ENCODE measurements at regions not wholly inside any gene's neighbourhood (a gene's known extent, or its start where the extent isn't known, plus 50 kb on each side); places are given as distances from the start of the nearest gene placed in this dataset.

DNA sequence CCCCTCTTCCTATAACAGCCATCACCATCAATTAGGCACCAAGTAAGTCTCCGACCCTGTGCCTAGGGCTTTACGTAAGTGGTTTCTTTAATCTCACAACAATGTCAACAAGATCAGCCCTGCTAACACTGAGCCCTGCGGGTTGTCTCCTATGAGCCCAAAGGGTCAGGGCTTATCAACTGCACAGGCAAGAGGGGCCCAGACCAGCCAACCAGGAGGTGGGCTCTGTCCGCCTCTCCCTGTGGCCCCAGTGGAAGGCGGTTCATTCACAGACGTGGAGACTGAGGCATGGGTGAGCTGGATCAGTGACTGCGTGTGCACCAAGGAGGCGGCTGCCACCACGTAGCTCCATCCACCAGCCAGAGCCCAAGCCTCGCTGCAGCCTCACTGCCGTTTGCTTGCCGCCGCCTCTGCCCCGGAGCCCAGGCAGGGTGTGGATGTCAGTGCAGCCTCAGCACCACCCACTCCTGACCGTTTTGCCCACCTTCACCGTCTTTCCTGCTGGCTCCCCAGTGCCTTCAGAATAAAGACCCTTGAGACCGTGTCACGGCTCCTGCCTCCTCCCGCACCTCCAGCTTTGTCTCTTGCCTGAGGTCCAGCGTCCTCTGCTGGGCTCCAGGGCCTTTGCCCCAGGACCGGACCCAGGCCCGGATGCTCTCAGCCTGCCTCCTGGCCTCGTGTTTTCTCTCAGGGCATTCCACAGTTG, 78.7 kb downstream of the DLL1 start:
- H3K18ac ChIP-seq (ENCODE audit: extremely low read depth, low read length): no peak overlapping the region
- no peaks in the 10 kb centered on the region; a peak in 1 of 4 replicates for H3K9me3 ChIP-seq (ENCODE audit: insufficient read depth in 2 of 2, low read depth in 1 of 2, low read length in 1 of 2)
- no peak overlapping the region for H3K27ac ChIP-seq (ENCODE audit: low read depth, low read length)
- H2AFZ ChIP-seq (ENCODE audit: low read length): no peak overlapping the region
- CTCF ChIA-PET (ENCODE audit: partially characterized antibody): interaction anchor here (1.2 kb wide), 1 partner anchor 24 kb away, joined by 3 read pairs; no protein-coding TSS in a partner anchor
- H3K4me3 ChIP-seq (ENCODE audit: extremely low read depth in 1 of 4, insufficient read depth in 2 of 4, low read depth in 3 of 4, low read length in 4 of 4): no peak overlapping the region
- no peaks in the 10 kb centered on the region for H4K20me1 ChIP-seq (replicated peaks in 1 of 2; ENCODE audit: control insufficient read depth in 1 of 2, insufficient read depth in 2 of 2, low read length in 2 of 2)
- H3K56ac ChIP-seq (replicated peaks; ENCODE audit: insufficient read length, low read depth, low read length): no peak overlapping the region
- POLR2A ChIA-PET (ENCODE audit: partially characterized antibody): no interaction called here
- H3K4me1 ChIP-seq (replicated peaks in 1 of 4; ENCODE audit: control insufficient read depth in 3 of 4, insufficient read depth in 4 of 4, low read length in 3 of 4): no peaks in the 10 kb centered on the region
- H3K79me2 ChIP-seq (ENCODE audit: control insufficient read depth in 1 of 2, insufficient read depth in 2 of 2, low read length in 2 of 2): no peaks in the 10 kb centered on the region
- no peak overlapping the region for H2BK15ac ChIP-seq (ENCODE audit: low read length)
- WGBS, 2 experiments (ENCODE audit: extremely low coverage in 1 of 2, insufficient coverage in 1 of 2, insufficient read length in 1 of 2, insufficient replicate concordance in 2 of 2, low coverage in 1 of 2, low lambda C conversion rate in 2 of 2, missing lambda C conversion rate in 1 of 2): 88% methylated on average over 23 of the region's 23 CpGs; no CpG with 5 or more reads in 1 of the 2 experiments
- no peaks in the 10 kb centered on the region for H3K23me2 ChIP-seq (ENCODE audit: low read depth, low read length)
- no peak overlapping the region for H3K4me2 ChIP-seq (ENCODE audit: insufficient read depth in 1 of 2, low read depth in 2 of 2, low read length in 2 of 2)
- H4K91ac ChIP-seq (replicated peaks; ENCODE audit: insufficient read length, low read length): no peak overlapping the region
- FAIRE-seq (no peak), DNase-seq (ENCODE audit: low read depth in 1 of 2, low spot score in 2 of 2) (no peak)
- H3K23ac ChIP-seq (ENCODE audit: insufficient read length): no peak overlapping the region
- H2BK120ac ChIP-seq (replicated peaks; ENCODE audit: low read depth, low read length): no peak overlapping the region
- no peaks in the 10 kb centered on the region for H3K27me3 ChIP-seq (replicated peaks in 1 of 4; ENCODE audit: control insufficient read depth in 3 of 4, extremely low read depth in 1 of 4, insufficient read depth in 3 of 4, low read length in 3 of 4)
- H4K8ac ChIP-seq (ENCODE audit: extremely low read depth, insufficient read depth, low read length): no peak overlapping the region
- no peaks in the 10 kb centered on the region for H3K79me1 ChIP-seq (ENCODE audit: low read depth, low read length)
- H3K4ac ChIP-seq (replicated peaks; ENCODE audit: insufficient read length, low read depth, low read length): no peak overlapping the region
- H3K36me3 ChIP-seq (ENCODE audit: control insufficient read depth in 2 of 4, insufficient read depth in 4 of 4, low read length in 3 of 4): no peaks in the 10 kb centered on the region
- H2BK5ac ChIP-seq (ENCODE audit: low read depth, low read length): no peak overlapping the region
- H2BK20ac ChIP-seq (ENCODE audit: low read length): no peak overlapping the region
- H2AK5ac ChIP-seq (ENCODE audit: low read depth, low read length): no peak overlapping the region
- no peak overlapping the region for H2BK12ac ChIP-seq (ENCODE audit: low read depth, low read length)
- H4K5ac ChIP-seq (ENCODE audit: insufficient read length, low read depth, low read length): no peak overlapping the region
- no peak overlapping the region for H3K14ac ChIP-seq (ENCODE audit: insufficient read length)
- H3K9ac ChIP-seq (replicated peaks in 1 of 4; ENCODE audit: extremely low read depth in 1 of 4, low read depth in 3 of 4, low read length in 3 of 4): no peak overlapping the region
- TF ChIP-seq RNF2 (IDR thresholded peaks at IDR 0.05; ENCODE audit: borderline replicate concordance, low read depth, low read length, missing control alignments, poor library complexity, severe bottlenecking) (no peak), SAP30 (IDR thresholded peaks at IDR 0.05; ENCODE audit: insufficient read depth, insufficient replicate concordance, low read length) (no peak), RAD21 (IDR thresholded peaks at IDR 0.05 in 1 of 2, conservative IDR thresholded peaks at IDR 0.05 in 1 of 2; ENCODE audit: low read depth in 2 of 2, low read length in 2 of 2) (peak; percentile 24 to 44; a peak in 3 of 4 replicates), KDM5A (IDR thresholded peaks at IDR 0.05; ENCODE audit: low read length) (no peak), KDM4A (IDR thresholded peaks at IDR 0.05; ENCODE audit: low read depth, low read length, severe bottlenecking) (no peak), EGR1 (IDR thresholded peaks at IDR 0.05; ENCODE audit: borderline replicate concordance, low read depth, low read length) (no peak), CREB1 (IDR thresholded peaks at IDR 0.05) (no peak)
- TF ChIP-seq, protein P1, sequence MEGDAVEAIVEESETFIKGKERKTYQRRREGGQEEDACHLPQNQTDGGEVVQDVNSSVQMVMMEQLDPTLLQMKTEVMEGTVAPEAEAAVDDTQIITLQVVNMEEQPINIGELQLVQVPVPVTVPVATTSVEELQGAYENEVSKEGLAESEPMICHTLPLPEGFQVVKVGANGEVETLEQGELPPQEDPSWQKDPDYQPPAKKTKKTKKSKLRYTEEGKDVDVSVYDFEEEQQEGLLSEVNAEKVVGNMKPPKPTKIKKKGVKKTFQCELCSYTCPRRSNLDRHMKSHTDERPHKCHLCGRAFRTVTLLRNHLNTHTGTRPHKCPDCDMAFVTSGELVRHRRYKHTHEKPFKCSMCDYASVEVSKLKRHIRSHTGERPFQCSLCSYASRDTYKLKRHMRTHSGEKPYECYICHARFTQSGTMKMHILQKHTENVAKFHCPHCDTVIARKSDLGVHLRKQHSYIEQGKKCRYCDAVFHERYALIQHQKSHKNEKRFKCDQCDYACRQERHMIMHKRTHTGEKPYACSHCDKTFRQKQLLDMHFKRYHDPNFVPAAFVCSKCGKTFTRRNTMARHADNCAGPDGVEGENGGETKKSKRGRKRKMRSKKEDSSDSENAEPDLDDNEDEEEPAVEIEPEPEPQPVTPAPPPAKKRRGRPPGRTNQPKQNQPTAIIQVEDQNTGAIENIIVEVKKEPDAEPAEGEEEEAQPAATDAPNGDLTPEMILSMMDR (IDR thresholded peaks at IDR 0.05; ENCODE audit: control extremely low read depth in 1 of 3, insufficient read depth in 1 of 3, low read depth in 1 of 3, low read length in 3 of 3): peak; percentile 22 to 41 (median 26); a peak in 3 of 4 replicates
- TF ChIP-seq, protein P2, sequence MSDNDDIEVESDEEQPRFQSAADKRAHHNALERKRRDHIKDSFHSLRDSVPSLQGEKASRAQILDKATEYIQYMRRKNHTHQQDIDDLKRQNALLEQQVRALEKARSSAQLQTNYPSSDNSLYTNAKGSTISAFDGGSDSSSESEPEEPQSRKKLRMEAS (IDR thresholded peaks at IDR 0.05): no peak

All from H1 (cell line).